NCI-H345 treated with DMSO at 0.1 percent for 48 hours (cell line): ENCODE measurements at regions not wholly inside any gene's neighbourhood (a gene's known extent, or its start where the extent isn't known, plus 50 kb on each side); places are given as distances from the start of the nearest gene placed in this dataset.

ENCODE experiments used
- DNase-seq: peaks from one replicate; lab custom pipeline; 2025; ENCODE audit not compliant: unreplicated experiment; lab: John Stamatoyannopoulos, UW

DNA sequence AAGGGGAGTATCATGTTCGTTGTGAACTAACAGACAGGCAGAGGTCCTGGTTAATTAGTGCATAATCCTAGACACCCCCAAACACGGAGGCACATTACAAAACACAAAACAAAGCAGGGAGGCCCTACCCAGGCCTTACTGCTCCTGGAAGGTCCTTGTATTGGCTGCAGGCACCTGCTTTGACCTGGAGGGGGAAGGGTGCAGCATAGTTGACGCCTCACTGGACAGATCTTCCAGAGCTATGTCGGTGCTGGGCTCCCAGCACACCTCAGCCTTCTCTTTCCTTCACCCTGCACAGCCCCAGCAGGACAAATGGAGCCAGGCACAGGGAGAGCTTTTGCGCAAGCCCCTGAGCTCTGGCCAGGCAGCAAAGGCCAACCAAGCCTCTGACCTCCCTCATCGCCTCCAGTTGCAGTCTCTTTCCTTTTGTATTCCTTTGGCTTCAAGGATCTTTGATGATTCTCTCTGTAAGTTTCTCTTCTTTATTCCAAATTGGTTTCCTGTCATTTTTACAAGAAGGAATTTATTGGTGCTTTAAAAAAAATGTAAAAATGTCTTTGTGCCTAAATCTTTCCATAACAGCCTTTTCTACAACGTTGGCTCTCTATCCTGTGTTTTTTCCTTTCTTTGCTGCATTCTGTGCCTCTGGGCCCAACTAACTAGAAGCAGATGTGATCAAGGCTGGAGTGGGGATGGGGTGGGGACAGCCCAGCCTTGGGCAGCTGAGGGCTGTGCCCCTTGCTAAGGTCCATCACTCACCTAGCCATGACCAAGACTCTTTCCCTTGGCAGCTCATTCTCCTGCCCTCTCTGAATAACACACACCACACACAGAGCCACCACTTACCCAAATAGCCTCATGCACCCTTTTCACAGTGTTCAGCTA lies 317.1 kb upstream of the NPVF start:
- DNase-seq, result no peak

DNA sequence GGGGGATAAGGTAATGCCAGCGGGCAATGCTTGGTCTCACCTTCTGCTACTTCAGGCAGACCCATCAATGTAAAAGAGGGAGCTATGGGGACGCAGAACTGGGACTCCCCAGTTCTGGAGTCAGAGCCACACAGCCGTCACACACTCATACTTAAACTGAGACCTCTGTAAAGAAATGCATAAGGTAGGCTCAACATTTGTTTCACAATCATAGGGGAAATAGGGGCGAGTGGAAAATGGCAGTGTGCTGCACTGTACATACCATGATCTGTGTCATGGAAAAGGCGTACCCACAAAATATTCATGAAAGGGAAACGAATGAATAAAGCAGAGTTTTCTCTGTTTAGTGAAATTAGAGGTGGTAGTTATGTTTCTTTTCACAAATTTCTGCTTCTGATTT lies 318.0 kb upstream of the NPVF start:
- DNase-seq, result no peak

DNA sequence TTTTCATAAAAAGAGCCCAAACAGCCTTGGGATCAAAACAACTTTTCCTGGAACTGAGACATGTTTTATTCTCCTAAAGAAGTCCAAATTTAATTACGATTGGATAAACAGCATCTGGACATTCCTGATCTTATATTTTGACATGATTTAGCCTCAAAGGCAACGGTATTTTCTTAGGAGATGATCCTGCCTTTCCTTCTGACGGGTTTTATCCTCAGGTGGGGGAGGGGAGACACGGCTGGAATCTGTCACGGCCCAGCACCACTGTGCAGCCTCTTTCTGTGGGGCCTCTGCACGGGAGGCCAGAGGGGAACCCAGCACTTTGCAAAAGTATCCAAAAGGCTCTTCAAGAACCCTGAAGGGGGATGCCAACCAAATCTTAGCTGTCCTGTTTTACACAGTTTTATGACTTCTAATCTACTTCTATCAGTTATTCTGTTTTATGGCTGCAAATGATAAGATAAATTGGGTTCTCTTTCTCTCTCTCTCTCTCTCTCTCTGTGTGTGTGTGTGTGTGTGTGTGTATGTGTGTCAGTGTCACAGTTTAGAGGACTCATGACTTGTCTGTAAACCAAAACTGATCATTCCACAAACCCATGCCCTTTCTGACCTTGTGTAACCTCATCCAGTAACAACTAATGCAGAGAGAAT lies 321.1 kb upstream of the NPVF start:
- no peak for DNase-seq

DNA sequence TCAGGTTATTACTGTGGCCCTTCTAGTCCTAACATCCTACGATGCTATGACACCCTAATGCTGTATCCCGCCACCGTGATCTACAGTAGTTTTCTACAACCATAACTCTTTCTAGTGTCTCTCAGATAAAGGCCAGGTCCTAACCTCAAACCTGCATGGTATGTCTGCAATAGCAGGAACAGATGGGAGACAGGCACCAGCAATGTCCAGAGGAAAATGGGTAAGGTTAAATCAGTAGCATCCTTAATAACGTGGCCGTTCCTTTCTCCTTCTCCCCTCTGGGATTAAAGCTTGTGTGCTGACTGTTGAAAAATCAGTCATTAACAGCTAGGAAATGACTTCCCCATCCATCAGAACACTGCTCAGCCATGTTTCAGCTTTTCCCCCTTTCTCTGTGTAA lies 321.9 kb upstream of the NPVF start:
- no peak for DNase-seq

DNA sequence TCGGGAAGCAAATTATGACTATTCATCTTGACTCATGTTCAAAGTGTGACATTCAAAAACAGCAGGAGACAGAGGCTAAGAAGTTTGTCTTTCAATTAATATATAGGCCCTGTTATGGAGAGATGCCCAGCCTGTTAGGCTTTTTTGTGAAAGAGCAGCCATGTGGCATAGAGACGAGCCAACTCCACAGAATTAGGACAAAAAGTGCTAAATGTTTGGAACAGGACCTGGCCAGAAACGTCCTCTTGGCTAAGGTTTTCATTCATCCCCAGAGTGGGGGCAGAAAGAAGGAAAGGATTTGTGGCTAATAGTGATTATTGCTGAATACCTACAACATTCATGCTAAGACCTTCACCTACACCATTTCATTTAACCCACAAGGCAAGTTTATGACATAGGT lies 324.7 kb upstream of the NPVF start:
- no peak for DNase-seq

DNA sequence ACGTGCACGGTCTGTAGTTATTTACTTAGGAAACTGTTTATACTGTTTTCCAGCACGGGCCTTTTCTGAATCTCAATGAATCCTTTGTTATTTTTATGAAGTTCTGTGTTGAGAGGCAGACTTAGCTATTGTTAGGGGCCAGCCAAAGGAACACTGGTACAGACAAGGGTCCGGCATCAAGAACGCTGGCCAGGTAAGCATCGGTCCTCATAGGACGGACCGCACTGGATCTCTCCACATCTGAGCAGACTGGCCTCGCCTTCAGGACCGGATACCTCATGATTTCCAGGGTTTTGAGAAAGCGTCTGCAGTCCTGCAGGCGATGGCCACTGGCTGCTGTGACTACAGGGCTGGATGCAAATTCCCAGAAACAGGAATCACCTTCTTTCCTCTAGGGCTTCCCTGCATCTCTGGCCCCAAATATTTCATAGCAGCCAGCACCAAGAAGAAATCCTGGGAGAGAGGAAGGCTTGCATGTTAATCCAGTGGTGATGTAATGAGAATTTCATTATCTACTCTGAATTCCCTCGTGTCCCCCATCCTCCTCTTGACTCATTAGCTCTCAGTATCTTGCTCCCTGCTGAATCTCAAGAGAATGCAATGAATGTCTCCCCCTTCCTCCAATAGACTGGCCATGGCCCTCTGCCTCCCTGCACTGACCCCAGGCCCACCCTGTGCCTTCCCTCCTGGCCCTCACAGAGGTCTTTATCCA lies 325.4 kb upstream of the NPVF start:
- DNase-seq, result no peak

DNA sequence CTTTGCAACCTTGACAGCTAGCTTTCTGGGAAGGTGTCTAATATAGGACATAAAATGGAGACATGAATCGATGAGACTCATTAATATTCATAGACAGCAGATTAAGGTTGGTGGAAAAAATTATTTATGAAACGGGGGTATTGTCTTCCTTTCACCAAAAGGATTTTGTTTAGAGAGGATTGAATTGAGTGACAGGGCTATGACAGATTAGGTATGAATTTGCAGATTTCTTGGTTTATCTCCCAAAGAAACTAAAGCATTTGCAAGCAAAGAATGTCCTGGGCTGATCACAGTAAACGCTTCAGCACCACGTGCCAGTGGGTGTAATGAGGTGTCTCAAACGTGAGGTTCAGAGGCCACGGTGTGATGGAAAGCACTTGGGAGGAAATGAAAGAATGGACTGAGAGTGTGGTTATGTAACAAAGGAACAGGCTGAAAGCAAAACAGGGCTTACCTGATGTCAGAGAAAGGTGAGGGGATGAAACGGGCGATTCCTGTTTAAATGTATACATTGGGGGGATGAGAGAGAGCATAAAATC lies 329.2 kb upstream of the NPVF start:
- no peak for DNase-seq

DNA sequence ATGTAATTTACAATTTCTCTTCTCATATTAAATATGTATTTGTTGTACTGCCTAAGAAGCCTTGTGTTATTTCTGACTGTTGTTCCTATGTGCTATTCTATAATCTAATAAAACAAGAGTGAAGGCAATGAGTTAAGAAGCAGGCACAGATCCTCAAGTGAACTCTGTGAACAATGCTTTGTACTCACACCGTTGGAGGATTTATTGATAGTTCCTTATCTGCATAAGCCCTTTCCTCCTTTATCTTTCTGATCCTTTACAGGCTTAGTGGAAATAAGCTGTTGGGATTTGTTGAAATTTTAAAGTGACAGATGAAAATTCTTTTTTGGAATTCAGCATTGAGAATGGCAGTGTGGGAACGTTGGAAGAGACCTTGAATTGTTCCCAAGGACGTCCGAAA lies 329.6 kb upstream of the NPVF start:
- DNase-seq, result no peak

DNA sequence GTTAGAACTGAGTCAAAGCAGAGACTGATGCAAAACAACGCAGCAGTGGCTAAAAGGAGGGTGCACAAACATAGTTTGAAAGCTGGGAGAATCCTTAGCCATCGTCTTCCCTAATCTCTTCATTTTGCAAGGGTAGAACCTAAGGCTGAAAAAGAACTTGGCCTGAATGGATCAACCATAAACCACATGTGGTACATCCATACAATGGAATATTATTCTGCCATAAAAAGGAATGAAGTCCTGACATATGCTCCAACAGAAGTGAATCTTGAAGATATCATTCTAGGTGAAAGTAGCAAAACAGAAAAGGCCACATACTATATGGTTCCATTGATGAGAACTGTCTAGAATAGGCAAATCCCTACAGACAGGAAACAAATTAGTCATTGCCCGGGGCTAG lies 330.3 kb upstream of the NPVF start:
- no peak for DNase-seq

DNA sequence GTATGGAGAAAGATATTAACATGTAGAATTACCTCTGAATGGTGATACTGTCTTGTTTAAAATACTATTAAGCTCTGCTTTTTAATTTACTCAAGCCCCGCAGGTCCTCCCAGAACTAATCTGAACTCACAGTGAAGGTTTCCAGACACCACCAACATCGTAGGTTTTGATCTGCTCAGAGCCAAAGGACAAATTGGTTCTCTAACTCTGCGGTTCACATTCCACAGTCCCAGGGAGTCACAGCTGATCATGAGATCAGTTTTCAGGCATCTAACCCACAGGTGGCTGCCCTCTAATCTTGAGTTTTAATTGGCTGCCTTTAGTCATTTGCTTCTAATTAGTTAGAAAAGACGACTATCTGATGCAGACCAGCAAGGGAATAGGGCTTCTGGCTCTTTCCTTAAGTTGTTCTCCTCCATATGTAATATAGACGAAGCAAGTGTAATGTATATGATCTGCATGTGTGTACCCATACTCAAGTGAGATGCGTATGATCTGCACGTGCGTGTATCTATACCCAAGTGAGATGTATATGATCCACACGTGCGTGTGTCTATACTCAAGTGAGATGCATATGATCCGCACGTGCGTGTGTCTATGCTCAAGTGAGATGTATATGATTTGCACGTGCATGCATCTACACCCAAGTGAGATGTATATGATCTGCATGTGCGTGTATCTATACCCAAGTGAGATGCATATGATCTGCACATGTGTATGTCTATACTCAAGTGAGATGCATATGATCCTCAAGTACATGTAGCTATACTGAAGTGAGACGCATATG lies 331.5 kb upstream of the NPVF start:
- DNase-seq, result no peak

DNA sequence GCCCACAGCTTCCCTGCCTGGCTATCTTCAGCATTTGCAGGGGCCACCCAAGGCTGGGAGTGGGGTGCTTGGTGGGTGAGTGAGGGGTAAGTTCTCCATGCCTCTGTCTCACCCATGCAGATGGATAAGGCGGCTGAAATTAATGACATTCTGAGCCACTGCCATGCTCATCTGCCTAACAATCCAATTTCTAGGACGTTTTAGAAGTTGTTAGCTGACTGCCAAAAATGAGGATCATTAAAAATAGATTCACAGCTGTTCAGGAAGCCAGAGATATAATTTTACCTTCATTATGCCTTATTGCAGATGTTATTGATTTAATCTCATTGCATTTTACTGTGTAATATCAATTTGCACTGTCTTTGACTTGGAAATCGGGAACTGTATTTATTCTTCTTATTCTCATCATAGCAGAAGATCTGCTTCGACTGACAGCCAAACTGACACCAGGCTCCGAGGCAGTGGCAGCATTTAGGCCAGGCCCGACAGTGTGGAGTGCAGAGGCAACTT lies 334.4 kb upstream of the NPVF start:
- DNase-seq, result no peak

DNA sequence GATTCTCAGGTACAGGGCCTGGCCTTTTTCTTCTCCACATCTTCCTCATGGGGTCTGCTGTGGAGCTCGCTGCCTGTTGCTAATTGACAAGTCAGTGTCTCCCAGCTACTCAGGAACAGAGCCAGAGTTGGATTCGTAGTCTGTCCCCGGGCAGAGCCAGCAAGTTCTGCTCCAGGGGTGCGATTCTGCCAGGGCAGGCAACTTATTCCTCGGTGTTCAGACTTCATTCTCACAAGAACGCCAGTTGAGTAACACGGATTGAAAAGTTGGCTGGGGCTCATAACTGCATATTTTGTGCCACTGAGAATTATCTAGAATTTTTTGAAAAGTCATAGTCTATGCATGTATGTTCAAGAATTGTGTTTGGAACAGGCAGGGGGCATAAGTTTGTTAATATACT lies 336.7 kb upstream of the NPVF start:
- DNase-seq, result no peak

DNA sequence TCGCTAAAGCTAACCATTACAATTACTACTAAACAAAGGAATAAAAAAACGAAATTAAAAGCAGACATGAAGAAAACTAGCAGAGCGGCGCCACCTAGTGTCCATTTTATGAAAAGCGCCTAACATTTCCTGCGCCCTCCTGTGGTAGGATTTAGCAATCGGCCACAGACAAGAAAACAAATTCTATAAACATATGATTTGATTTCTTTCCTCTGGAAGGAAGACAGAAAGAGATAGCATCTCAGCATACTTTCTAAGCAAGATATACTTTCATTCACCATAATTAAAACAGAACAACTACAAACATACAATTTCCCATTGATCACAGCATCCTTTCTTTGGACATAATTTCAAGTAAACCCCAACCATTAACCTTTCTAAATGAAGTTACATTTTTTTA lies 337.7 kb upstream of the NPVF start:
- peak; percentile 68 for DNase-seq

DNA sequence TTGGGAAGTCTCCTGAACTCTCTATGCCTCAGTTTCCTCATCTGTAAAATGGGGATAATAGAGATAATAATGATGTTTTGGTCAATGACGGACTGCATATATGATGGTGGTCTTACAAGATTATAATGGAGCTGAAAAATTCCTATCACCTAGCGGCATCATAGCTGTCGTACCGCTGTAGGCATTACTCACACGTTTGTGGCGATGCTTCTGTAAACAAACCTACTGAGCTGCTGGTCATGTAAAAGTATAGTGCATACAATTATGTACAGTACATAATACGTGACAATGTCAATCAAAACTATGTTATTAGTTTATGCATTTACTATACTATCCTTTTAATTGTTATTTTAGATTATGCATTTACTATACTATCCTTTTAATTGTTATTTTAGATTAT lies 339.1 kb upstream of the NPVF start:
- DNase-seq, result no peak

DNA sequence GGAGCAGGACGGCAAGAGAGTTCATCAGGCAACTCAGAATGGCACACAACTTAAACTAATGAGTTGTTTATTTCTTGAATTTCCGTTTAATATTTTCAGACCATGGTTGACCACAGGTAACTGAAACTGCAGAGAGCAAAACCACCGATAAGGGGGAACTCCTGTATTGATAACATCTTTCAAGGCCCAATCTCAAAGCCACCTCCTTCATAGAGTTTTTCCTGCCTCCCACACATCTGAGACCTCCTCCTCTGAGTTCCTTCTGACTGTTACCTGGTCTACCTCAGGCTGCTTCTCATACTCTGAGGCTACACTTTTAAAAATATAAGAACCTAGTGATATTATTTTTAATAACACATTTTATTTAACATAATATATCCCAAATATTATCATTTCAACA lies 341.5 kb upstream of the NPVF start:
- no peak for DNase-seq

DNA sequence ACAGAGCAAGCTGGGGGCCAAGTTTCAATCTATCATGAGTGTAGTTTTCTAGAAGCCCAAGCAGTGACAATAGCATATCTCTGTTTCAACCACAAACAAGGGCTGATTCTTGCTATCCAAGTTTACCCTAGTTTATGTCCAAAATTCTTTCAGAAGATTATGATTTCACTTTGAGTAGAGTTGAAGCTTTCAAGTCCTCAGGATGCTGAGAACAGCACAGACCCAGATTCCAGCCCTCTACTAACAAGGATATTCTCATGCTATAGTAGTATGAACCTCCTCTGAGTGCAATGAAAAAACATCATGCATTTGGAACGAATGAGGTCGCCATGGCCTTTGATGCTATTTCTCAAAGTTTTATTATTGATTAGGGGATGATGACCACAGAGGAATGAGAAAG lies 344.1 kb upstream of the NPVF start:
- DNase-seq, result no peak

DNA sequence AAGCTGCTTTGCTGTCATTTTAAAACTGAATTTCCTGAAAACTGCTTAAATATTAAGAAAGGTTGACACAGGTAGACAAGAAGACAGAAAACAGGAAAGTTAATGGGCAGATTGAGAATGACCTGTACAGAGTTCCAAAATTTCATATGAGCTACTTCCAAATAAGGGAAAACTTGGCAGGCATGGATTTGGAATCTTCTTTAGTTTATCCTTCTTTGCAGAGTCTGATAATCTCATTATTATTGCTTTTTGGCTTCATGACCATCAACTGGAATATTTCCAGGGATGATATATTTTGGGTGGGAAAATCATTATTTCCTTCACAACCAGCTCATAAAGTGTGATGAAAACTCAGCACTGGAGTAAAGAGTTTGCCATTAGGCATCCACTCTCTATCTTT lies 346.5 kb upstream of the NPVF start:
- DNase-seq, result no peak

DNA sequence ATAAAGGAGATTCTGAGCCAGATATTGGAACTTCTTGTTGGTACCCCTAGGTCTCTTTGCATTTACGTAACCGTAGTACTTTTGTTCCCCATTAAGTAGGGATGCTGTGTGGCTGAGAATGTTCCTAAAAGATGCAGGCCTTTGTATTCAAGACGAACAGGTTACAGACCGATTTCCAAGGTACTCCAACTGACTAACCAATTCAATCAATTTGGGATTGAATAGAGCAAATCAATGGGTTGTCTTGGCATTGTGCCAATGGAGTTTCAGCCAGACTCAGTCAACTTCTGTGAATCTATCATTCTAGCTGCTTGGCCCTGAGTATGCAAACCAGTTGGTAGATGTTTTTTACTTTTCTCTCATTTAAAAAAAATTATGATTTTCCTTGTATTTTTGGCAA lies 347.3 kb upstream of the NPVF start:
- no peak for DNase-seq

DNA sequence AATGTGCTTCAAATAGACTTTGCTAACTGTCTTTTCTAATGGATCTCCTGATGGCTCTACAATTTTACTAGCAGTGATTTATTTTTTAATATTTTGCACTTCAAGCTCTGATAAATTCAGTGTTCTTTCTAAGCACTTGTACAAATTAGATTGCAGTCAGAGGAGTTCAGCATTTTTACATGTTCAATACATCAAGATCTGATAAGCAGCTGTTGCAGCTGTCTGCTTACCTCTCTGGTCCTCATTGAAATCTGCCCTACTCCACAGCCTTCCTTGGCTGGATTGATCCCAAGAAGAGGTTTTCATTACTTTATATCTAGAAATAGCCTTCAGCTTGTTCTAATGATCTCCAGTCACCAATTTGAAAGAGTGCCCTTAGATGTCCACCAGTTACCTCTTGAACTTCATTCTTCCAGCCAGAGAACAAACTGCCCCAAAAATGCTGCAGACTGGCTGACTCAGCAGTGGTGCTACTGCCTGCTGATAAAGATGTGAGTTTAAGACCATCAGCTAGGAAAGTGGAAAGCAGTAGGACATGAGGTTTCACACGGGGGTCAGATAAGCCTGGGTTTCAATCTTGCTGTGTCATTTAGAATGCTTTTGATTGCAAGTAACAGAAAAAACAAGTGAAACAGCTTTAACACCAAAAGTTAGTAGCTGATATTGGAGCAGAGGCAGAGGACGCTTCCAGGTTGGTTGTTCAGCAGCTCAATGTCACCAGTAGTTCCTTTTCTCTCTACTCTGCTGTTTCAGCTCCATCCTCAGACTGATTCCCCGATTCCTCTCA lies 350.9 kb upstream of the NPVF start:
- no peak for DNase-seq

DNA sequence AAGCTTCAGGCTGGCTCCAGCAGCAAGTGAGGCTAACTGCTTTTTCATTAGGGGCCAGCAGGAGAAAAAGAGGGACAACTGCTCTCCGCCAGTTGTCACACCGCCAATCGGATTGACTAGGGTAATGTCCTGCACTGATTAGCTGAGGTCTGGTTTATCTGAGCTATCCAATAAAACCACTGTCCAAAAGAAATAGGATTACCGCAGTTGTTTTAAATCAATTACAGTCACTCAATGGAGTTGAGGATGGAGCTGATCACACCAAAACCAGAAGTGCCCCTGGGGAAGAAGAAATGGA lies 351.4 kb upstream of the NPVF start:
- DNase-seq, result no peak
